HCT116 (cell line): ENCODE measurements at regions not wholly inside any gene's neighbourhood (a gene's known extent, or its start where the extent isn't known, plus 50 kb on each side); places are given as distances from the start of the nearest gene placed in this dataset.

Experiments used
- CBX3 ChIP-seq: IDR thresholded peaks from 2 replicates; pipeline ENCODE4 v1.6.1; 2012; ENCODE audit warnings: low read depth
- CTCF ChIP-seq, 3 experiments: fragments of 200-600 bp in 1 of 3; sonication (generic) in 1 of 3; IDR thresholded peaks in 2 of 3; conservative IDR thresholded peaks in 1 of 3; 2 replicates each; pipeline ENCODE4 v1.5.1; 2012 to 2017; ENCODE audit warnings: low read depth in 2 of 3, low read length in 2 of 3, antibody characterized with exemption in 1 of 3, borderline replicate concordance in 1 of 3, control low read depth in 1 of 3, mild to moderate bottlenecking in 1 of 3, mixed read lengths in 1 of 3, mixed run types in 1 of 3, moderate library complexity in 1 of 3; ENCODE audit not compliant: insufficient read depth in 1 of 3
- EZH2 ChIP-seq: fragments of 200-600 bp; sonication (generic); IDR thresholded peaks from 2 replicates; pipeline ENCODE4 v1.6.1; 2017; ENCODE audit warnings: antibody characterized with exemption, mixed run types
- POLR2A ChIP-seq: IDR thresholded peaks from 2 replicates; pipeline ENCODE4 v1.7.0; 2011; ENCODE audit warnings: borderline replicate concordance; ENCODE audit not compliant: insufficient read depth, insufficient read length; ENCODE audit errors: extremely low read depth

- TF ChIP-seq POLR2A (no peak), CTCF (IDR thresholded peaks at IDR 0.05 in 2 of 3, conservative IDR thresholded peaks at IDR 0.05 in 1 of 3; ENCODE audit: borderline replicate concordance in 1 of 3, insufficient read depth in 1 of 3, low read depth in 2 of 3, low read length in 2 of 3) (no peak), EZH2 (no peak), CBX3 (no peak)
Observed at GRCh38 chr5:125528881-125529280, 782.4 kb upstream of the ZNF608 start.
